GM12874 (cell line): ENCODE measurements at regions not wholly inside any gene's neighbourhood (a gene's known extent, or its start where the extent isn't known, plus 50 kb on each side); places are given as distances from the start of the nearest gene placed in this dataset.

Source experiments
- TF ChIP-seq, protein P1 (sequence below): IDR thresholded peaks from 2 replicates; pipeline ENCODE4 v1.5.1; 2011; ENCODE audit warnings: low read depth, mild to moderate bottlenecking, control low read depth, low read length, moderate library complexity; ENCODE audit not compliant: insufficient read depth

DNA sequence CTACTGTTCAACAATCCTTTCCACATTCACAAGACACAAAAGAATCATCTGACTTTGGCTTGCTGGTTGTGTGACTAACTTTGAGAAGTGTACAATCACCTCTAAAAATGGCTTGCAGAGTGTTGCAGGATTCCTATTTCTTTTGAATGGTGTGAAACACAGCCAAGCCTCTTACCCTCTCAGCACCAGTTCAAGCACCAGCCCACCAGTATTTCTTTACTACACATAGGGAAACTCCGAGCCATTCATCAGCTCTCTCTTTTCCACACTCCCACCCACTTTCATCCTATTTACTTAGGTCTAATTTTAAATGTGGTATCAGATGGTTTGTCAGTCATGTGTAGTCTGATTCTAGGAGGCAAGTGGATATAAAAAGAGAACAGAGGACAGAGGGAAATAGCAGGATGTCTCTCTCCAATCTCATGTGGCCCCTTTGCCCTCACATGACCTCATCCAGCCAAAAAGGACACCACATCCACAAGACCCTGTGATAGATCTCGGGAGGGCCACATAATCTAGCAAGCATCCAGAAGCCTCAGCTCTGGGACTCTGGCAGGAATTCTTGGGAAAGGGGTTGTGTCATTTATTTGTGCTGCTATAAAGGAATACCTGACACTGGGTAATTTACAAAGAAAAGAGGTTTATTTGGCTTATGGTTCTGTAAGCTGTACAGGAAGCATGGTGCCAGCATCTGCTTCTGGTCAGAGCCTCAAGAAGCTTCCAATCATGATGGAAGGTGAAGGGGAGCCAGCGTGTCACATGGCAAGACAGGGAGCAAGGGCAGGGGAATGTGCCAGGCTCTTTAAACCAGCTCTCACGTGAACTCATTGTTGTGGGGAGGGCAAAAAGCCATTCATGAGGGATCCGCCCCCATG lies 66.8 kb upstream of the NEBL start:
- TF ChIP-seq, protein P1, sequence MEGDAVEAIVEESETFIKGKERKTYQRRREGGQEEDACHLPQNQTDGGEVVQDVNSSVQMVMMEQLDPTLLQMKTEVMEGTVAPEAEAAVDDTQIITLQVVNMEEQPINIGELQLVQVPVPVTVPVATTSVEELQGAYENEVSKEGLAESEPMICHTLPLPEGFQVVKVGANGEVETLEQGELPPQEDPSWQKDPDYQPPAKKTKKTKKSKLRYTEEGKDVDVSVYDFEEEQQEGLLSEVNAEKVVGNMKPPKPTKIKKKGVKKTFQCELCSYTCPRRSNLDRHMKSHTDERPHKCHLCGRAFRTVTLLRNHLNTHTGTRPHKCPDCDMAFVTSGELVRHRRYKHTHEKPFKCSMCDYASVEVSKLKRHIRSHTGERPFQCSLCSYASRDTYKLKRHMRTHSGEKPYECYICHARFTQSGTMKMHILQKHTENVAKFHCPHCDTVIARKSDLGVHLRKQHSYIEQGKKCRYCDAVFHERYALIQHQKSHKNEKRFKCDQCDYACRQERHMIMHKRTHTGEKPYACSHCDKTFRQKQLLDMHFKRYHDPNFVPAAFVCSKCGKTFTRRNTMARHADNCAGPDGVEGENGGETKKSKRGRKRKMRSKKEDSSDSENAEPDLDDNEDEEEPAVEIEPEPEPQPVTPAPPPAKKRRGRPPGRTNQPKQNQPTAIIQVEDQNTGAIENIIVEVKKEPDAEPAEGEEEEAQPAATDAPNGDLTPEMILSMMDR, result no peak

DNA sequence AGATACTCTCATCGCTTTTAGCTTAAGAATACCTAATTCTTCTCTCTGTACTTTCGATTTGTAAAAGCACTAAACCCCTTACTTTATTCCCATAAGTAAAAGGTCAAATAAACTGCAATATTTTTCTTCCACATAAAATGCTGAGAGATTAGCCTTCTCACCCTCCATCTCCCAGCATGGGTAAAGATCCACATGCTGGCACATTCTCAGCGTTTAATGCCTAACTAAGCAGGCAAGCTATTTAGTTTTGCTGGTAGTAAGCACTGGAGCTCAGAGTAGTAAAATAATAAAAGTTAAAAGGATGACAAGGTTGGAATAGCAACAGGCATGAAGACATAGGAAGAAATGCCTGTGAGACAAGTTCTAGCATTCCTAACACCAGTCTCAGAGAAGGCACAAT lies 65.9 kb upstream of the NEBL start:
- TF ChIP-seq, protein P1, result no peak

DNA sequence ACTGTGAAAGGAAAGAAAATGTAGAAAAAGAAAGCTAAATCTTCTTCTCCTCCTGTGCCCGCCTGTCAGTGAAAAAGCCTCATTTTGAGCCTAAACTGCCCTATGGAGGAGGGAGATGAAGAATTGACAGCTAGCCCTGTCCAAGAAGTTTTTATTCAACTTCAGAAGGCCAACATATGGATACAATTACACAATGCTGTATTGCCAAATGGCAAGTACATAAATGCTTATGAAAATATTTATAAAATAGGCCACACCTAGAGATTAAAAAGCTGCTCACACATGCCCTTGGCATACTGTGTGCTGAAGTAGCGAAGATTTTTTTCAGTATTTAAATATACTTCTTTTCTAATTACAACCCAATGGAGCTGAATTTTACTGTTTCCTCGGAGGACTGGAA lies 65.1 kb upstream of the NEBL start:
- TF ChIP-seq, protein P1, result no peak

DNA sequence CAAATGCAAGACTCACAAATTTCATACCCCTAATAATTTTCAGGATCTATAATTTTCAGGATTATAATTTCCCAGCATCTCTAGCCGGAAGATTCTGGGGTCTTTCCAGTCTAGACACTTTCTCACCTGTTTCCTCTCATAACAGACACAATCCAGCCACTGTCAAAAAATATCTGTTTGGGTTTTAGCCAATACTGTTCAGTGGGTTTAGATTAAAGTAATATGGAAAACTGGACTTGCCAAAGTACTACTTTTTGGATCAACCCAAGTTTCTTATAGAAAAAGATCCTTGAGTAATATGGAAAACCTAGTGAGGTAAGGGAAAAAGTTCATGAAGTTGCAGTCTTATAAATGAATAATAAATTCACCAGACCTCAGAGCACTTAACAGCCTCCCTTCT lies 62.1 kb upstream of the NEBL start:
- TF ChIP-seq, protein P1, result no peak

DNA sequence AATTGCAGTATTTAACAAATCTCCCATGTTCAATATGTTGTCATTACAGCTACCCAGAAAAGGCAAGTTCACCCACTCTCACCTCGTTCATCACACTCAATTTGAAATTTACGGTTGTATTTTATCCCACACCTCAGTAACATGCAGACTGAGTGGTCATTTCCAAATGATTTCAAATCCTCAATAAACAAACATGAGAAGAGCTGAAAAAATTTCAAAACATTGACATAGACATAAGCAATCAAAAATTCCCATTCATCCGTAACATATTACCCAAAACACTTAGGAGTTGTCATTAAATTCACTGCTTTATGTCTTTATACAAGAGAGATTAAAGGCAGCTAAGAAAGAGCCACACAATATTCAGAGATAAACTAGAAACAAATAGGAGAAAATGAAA lies 61.7 kb upstream of the NEBL start:
- TF ChIP-seq, protein P1, result no peak

DNA sequence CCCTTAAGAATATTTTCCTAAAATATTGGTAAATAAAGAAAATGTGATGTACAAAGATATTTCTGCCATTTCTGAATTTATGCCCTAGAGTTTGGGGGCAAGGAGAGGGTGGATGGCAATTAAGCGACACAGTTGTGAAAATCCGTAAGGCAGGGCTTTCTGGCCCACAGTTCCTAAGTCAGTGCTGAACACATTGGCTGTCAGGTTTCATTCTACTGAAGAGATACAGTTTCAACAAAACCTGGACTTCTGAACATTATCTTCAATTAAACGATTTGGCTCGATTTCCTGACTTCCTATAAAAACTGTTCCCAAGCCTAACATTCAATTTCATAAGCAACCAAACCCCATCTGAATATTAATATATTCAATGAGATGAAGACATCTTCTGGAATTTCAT lies 61.1 kb upstream of the NEBL start:
- TF ChIP-seq, protein P1, result no peak

DNA sequence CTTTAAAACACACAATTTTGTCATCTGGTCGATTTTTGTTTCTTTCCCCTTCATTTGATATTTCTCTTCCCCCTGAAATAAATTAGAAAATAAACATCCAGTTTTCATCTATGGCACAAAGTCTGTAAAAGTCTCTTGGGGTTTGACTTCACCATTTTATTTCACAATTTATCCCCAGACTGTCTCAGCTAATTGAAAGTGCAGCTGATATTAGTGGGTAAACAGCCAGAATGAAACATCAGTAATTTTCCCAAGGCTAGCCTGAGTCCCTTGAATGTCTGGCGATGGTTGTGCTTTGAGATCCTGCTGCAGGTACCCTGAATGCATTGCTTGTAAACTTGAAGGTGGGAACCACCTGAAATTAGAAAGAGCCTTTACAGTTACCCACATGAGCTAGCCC lies 60.6 kb upstream of the NEBL start:
- TF ChIP-seq, protein P1, result no peak
